Brain microvascular endothelial cell (primary cell): ENCODE measurements at regions not wholly inside any gene's neighbourhood (a gene's known extent, or its start where the extent isn't known, plus 50 kb on each side); places are given as distances from the start of the nearest gene placed in this dataset.

Source experiments
- DNase-seq: peaks from one replicate; pipeline ENCODE4 v3.0.0-alpha.2; 2020
- H3K27ac ChIP-seq: fragments of 250-450 bp; sonication (Bioruptor Pico); 2 replicates; pipeline ENCODE4 v1.5.1; 2020; ENCODE audit warnings: mild to moderate bottlenecking, moderate library complexity
- H3K27me3 ChIP-seq: fragments of 250-450 bp; sonication (Bioruptor Pico); replicated peaks from 2 replicates; pipeline ENCODE4 v1.5.1; 2020; ENCODE audit warnings: mild to moderate bottlenecking
- H3K36me3 ChIP-seq: fragments of 250-450 bp; sonication (Bioruptor Pico); replicated peaks from 2 replicates; pipeline ENCODE4 v1.5.1; 2020; ENCODE audit warnings: mild to moderate bottlenecking
- H3K4me3 ChIP-seq: 2 replicates; pipeline ENCODE4 v1.5.1; 2011; ENCODE audit warnings: low read depth, mild to moderate bottlenecking, control low read depth, low read length, moderate library complexity
- in situ Hi-C: cut with HindIII; loops from 2 replicates; pipeline ENCODE4 v1.10.0; 2017; ENCODE audit warnings: low sequenced_read_pairs, low pct_ligation_motif_present
- TF ChIP-seq, protein P1 (sequence below): IDR thresholded peaks from 2 replicates; pipeline ENCODE4 v1.5.1; 2011; ENCODE audit warnings: low read depth, mild to moderate bottlenecking, moderate library complexity, low read length, control low read depth, inconsistent platforms; ENCODE audit errors: missing control alignments

GRCh38 chr18:35780937-35781336 is 191.5 kb upstream of the RMP24 start:
- in situ Hi-C loops: no loop called here
- Histone ChIP-seq H3K36me3 (no peaks in the 10 kb centered on the region), H3K27ac (no peak overlapping the region), H3K27me3 (no peaks in the 10 kb centered on the region), H3K4me3 (no peak overlapping the region)
- no peak for DNase-seq
- TF ChIP-seq, protein P1, sequence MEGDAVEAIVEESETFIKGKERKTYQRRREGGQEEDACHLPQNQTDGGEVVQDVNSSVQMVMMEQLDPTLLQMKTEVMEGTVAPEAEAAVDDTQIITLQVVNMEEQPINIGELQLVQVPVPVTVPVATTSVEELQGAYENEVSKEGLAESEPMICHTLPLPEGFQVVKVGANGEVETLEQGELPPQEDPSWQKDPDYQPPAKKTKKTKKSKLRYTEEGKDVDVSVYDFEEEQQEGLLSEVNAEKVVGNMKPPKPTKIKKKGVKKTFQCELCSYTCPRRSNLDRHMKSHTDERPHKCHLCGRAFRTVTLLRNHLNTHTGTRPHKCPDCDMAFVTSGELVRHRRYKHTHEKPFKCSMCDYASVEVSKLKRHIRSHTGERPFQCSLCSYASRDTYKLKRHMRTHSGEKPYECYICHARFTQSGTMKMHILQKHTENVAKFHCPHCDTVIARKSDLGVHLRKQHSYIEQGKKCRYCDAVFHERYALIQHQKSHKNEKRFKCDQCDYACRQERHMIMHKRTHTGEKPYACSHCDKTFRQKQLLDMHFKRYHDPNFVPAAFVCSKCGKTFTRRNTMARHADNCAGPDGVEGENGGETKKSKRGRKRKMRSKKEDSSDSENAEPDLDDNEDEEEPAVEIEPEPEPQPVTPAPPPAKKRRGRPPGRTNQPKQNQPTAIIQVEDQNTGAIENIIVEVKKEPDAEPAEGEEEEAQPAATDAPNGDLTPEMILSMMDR: no peak

- no peak for DNase-seq
- H3K36me3 ChIP-seq: no peaks in the 10 kb centered on the region
- H3K27me3 ChIP-seq: no peaks in the 10 kb centered on the region
- no peak overlapping the region for H3K4me3 ChIP-seq
- H3K27ac ChIP-seq: no peak overlapping the region
- in situ Hi-C loops: no loop called here
- TF ChIP-seq, protein P1: no peak
Observed at GRCh38 chr18:35782926-35783325, 189.6 kb upstream of the RMP24 start.

GRCh38 chr18:35786365-35787042 is 186.0 kb upstream of the RMP24 start:
- H3K36me3 ChIP-seq: no peaks in the 10 kb centered on the region

GRCh38 chr18:35789543-35789942 is 182.9 kb upstream of the RMP24 start:
- TF ChIP-seq, protein P1: no peak
- Histone ChIP-seq H3K4me3 (no peak overlapping the region), H3K36me3 (no peaks in the 10 kb centered on the region), H3K27me3 (no peaks in the 10 kb centered on the region), H3K27ac (no peak overlapping the region)
- in situ Hi-C loops: no loop called here
- DNase-seq: no peak

More at GRCh38 chr18:35786365-35787042, 186.0 kb upstream of the RMP24 start:
- H3K27me3 ChIP-seq: no peaks in the 10 kb centered on the region
- TF ChIP-seq, protein P1: no peak
- no peak overlapping the region for H3K4me3 ChIP-seq
- no peak overlapping the region for H3K27ac ChIP-seq
- in situ Hi-C loops: no loop called here
- DNase-seq: no peak

DNA sequence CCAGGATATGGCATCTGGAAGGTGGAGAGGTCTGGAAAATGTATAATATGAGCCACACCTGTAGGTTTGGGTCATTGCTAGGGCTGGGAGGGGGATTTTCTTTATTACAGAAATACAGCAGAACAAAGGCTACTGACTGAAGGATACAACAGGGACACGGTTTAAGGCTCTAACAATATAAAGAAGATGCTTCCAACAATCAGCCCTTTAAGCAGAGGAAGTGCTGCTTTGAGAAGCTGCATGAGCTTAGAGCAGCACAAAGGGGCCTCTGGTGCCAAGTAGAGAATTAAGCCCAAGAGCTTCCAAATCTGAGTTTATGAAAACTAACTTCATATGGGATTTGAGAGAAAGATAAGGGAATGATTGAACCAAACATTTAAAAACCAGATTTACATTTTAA is 174.5 kb upstream of the RMP24 start:
- H3K4me3 ChIP-seq: no peak overlapping the region
- in situ Hi-C loops: no loop called here
- H3K27me3 ChIP-seq: no peaks in the 10 kb centered on the region
- DNase-seq: no peak
- no peak overlapping the region for H3K27ac ChIP-seq
- no peaks in the 10 kb centered on the region for H3K36me3 ChIP-seq
- TF ChIP-seq, protein P1: no peak

- in situ Hi-C loops: no loop called here
- TF ChIP-seq, protein P1: no peak
- no peak overlapping the region for H3K27ac ChIP-seq
- no peaks in the 10 kb centered on the region for H3K27me3 ChIP-seq
- no peak for DNase-seq
- H3K4me3 ChIP-seq: no peak overlapping the region
- no peaks in the 10 kb centered on the region for H3K36me3 ChIP-seq
Observed at GRCh38 chr18:35803551-35803950, 168.9 kb upstream of the RMP24 start.
